ENCODE measurements at regions not wholly inside any gene's neighbourhood (a gene's known extent, or its start where the extent isn't known, plus 50 kb on each side); places are given as distances from the start of the nearest gene placed in this dataset.

DNA sequence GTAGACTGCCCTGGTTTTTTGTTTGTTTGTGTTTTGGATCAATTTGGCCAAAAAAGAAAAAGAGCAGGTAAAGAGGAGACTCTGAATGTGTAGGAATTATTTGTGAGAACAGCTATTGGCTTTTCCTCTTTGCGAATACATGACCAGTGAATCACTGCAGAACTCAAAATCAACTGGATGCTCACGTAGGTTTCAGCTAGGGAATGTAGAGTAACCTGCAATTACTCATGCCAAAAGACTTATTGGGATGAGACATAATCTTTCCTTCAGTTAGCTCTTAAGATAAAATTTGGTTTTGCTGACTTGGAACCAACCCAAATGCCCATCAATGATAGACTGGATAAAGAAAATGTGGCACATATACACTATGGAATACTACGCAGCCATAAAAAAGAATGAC lies 348.0 kb downstream of the NPR3 start:
- TF ChIP-seq, protein P1, sequence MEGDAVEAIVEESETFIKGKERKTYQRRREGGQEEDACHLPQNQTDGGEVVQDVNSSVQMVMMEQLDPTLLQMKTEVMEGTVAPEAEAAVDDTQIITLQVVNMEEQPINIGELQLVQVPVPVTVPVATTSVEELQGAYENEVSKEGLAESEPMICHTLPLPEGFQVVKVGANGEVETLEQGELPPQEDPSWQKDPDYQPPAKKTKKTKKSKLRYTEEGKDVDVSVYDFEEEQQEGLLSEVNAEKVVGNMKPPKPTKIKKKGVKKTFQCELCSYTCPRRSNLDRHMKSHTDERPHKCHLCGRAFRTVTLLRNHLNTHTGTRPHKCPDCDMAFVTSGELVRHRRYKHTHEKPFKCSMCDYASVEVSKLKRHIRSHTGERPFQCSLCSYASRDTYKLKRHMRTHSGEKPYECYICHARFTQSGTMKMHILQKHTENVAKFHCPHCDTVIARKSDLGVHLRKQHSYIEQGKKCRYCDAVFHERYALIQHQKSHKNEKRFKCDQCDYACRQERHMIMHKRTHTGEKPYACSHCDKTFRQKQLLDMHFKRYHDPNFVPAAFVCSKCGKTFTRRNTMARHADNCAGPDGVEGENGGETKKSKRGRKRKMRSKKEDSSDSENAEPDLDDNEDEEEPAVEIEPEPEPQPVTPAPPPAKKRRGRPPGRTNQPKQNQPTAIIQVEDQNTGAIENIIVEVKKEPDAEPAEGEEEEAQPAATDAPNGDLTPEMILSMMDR (IDR thresholded peaks at IDR 0.05): no peak
- TF ChIP-seq SMC3 (IDR thresholded peaks at IDR 0.05): no peak
- TF ChIP-seq, protein P2, sequence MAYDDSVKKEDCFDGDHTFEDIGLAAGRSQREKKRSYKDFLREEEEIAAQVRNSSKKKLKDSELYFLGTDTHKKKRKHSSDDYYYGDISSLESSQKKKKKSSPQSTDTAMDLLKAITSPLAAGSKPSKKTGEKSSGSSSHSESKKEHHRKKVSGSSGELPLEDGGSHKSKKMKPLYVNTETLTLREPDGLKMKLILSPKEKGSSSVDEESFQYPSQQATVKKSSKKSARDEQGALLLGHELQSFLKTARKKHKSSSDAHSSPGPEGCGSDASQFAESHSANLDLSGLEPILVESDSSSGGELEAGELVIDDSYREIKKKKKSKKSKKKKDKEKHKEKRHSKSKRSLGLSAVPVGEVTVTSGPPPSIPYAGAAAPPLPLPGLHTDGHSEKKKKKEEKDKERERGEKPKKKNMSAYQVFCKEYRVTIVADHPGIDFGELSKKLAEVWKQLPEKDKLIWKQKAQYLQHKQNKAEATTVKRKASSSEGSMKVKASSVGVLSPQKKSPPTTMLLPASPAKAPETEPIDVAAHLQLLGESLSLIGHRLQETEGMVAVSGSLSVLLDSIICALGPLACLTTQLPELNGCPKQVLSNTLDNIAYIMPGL (CRISPR knock-in tag; IDR thresholded peaks at IDR 0.05; ENCODE audit: borderline replicate concordance): no peak
- no peak for TF ChIP-seq FOSB (CRISPR knock-in tag; IDR thresholded peaks at IDR 0.05)
- TF ChIP-seq RAD21 (conservative IDR thresholded peaks at IDR 0.05 in 1 of 2, IDR thresholded peaks at IDR 0.05 in 1 of 2): no peak
- no peak for TF ChIP-seq POLR2A (IDR thresholded peaks at IDR 0.05; ENCODE audit: low read length)

Data from A549 (cell line).